ENCODE measurements at regions not wholly inside any gene's neighbourhood (a gene's known extent, or its start where the extent isn't known, plus 50 kb on each side); places are given as distances from the start of the nearest gene placed in this dataset.

DNA sequence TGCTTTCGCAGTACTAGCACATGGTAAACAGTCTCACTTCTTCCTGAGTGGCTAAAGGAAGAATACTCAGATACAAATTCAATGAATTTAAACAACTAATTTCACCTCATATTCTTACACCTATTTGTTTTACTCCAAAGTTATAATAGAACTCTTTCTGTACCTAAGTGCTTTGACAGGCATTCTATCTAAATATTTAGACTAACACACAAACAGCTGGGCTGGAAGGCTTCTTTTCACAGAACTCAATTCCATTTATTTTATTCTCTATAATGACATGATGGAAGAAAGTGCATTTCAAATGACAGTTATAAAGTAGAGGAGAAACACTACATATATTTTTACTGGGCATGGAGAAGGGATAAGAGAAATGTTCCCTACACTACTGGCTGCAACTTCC lies 384.9 kb upstream of the SPTLC3 start (continued):
- TF ChIP-seq, protein P1, sequence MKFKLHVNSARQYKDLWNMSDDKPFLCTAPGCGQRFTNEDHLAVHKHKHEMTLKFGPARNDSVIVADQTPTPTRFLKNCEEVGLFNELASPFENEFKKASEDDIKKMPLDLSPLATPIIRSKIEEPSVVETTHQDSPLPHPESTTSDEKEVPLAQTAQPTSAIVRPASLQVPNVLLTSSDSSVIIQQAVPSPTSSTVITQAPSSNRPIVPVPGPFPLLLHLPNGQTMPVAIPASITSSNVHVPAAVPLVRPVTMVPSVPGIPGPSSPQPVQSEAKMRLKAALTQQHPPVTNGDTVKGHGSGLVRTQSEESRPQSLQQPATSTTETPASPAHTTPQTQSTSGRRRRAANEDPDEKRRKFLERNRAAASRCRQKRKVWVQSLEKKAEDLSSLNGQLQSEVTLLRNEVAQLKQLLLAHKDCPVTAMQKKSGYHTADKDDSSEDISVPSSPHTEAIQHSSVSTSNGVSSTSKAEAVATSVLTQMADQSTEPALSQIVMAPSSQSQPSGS (IDR thresholded peaks at IDR 0.05; ENCODE audit: low read length): no peak
- TF ChIP-seq, protein P2, sequence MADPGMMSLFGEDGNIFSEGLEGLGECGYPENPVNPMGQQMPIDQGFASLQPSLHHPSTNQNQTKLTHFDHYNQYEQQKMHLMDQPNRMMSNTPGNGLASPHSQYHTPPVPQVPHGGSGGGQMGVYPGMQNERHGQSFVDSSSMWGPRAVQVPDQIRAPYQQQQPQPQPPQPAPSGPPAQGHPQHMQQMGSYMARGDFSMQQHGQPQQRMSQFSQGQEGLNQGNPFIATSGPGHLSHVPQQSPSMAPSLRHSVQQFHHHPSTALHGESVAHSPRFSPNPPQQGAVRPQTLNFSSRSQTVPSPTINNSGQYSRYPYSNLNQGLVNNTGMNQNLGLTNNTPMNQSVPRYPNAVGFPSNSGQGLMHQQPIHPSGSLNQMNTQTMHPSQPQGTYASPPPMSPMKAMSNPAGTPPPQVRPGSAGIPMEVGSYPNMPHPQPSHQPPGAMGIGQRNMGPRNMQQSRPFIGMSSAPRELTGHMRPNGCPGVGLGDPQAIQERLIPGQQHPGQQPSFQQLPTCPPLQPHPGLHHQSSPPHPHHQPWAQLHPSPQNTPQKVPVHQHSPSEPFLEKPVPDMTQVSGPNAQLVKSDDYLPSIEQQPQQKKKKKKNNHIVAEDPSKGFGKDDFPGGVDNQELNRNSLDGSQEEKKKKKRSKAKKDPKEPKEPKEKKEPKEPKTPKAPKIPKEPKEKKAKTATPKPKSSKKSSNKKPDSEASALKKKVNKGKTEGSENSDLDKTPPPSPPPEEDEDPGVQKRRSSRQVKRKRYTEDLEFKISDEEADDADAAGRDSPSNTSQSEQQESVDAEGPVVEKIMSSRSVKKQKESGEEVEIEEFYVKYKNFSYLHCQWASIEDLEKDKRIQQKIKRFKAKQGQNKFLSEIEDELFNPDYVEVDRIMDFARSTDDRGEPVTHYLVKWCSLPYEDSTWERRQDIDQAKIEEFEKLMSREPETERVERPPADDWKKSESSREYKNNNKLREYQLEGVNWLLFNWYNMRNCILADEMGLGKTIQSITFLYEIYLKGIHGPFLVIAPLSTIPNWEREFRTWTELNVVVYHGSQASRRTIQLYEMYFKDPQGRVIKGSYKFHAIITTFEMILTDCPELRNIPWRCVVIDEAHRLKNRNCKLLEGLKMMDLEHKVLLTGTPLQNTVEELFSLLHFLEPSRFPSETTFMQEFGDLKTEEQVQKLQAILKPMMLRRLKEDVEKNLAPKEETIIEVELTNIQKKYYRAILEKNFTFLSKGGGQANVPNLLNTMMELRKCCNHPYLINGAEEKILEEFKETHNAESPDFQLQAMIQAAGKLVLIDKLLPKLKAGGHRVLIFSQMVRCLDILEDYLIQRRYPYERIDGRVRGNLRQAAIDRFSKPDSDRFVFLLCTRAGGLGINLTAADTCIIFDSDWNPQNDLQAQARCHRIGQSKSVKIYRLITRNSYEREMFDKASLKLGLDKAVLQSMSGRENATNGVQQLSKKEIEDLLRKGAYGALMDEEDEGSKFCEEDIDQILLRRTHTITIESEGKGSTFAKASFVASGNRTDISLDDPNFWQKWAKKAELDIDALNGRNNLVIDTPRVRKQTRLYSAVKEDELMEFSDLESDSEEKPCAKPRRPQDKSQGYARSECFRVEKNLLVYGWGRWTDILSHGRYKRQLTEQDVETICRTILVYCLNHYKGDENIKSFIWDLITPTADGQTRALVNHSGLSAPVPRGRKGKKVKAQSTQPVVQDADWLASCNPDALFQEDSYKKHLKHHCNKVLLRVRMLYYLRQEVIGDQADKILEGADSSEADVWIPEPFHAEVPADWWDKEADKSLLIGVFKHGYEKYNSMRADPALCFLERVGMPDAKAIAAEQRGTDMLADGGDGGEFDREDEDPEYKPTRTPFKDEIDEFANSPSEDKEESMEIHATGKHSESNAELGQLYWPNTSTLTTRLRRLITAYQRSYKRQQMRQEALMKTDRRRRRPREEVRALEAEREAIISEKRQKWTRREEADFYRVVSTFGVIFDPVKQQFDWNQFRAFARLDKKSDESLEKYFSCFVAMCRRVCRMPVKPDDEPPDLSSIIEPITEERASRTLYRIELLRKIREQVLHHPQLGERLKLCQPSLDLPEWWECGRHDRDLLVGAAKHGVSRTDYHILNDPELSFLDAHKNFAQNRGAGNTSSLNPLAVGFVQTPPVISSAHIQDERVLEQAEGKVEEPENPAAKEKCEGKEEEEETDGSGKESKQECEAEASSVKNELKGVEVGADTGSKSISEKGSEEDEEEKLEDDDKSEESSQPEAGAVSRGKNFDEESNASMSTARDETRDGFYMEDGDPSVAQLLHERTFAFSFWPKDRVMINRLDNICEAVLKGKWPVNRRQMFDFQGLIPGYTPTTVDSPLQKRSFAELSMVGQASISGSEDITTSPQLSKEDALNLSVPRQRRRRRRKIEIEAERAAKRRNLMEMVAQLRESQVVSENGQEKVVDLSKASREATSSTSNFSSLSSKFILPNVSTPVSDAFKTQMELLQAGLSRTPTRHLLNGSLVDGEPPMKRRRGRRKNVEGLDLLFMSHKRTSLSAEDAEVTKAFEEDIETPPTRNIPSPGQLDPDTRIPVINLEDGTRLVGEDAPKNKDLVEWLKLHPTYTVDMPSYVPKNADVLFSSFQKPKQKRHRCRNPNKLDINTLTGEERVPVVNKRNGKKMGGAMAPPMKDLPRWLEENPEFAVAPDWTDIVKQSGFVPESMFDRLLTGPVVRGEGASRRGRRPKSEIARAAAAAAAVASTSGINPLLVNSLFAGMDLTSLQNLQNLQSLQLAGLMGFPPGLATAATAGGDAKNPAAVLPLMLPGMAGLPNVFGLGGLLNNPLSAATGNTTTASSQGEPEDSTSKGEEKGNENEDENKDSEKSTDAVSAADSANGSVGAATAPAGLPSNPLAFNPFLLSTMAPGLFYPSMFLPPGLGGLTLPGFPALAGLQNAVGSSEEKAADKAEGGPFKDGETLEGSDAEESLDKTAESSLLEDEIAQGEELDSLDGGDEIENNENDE (IDR thresholded peaks at IDR 0.05; ENCODE audit: insufficient replicate concordance, low read length): no peak
- TF ChIP-seq KDM1A (IDR thresholded peaks at IDR 0.05; ENCODE audit: borderline replicate concordance, low read length) (no peak), SIRT6 (IDR thresholded peaks at IDR 0.05; ENCODE audit: low read length) (no peak), NANOG (IDR thresholded peaks at IDR 0.05; ENCODE audit: insufficient read depth, low read depth, low read length, poor library complexity, severe bottlenecking) (no peak), KDM5A (IDR thresholded peaks at IDR 0.05; ENCODE audit: low read length) (no peak)

Measured in H1 (cell line).